A549 (cell line): ENCODE measurements at regions not wholly inside any gene's neighbourhood (a gene's known extent, or its start where the extent isn't known, plus 50 kb on each side); places are given as distances from the start of the nearest gene placed in this dataset.

ENCODE experiments used
- ATAC-seq, 2 experiments: fragments of 200-7000 bp in 1 of 2; fragments of >200 bp in 1 of 2; cut with Nextera tagmentation in 1 of 2; cut with Tn5 transposase in 1 of 2; 3 replicates each; pipeline versions ENCODE4 v1.8.0 to v1.9.1; 2018 to 2020; ENCODE audit warnings: mild to moderate bottlenecking in 1 of 2, moderate library complexity in 1 of 2
- CTCF ChIA-PET: fragments of 300-600 bp; sonication (Branson Sonifier 250); formaldehyde crosslinking; extraction: SDS; loops from one replicate; lab custom pipeline; 2021; ENCODE audit warnings: antibody characterized with exemption, inconsistent platforms; lab: Yijun Ruan, JAX
- POLR2A ChIA-PET: fragments of 350-600 bp; formaldehyde crosslinking; extraction: SDS; loops from one replicate; lab custom pipeline; 2021; ENCODE audit warnings: antibody characterized with exemption, inconsistent platforms; lab: Yijun Ruan, JAX
- DNase-seq, 2 experiments: peaks; one replicate each; pipeline versions ENCODE4 v3.0.0 to v3.0.0-alpha.2; 2011 to 2016; ENCODE audit warnings: low read depth in 1 of 2, low spot score in 1 of 2
- FAIRE-seq: peaks from 2 replicates; lab custom pipeline; 2011; peaks lifted over from hg19 to GRCh38; lab: Jason Lieb, UNC
- H3K27ac ChIP-seq, 2 experiments: fragments of >200 bp; sonication (Bioruptor Twin); formaldehyde crosslinking; 3 replicates each; pipeline ENCODE4 v1.5.1; 2016 to 2017
- H3K4me1 ChIP-seq: fragments of >200 bp; sonication (Bioruptor Twin); formaldehyde crosslinking; 3 replicates; pipeline ENCODE4 v1.6.1; 2016
- H3K4me2 ChIP-seq: fragments of >200 bp; sonication (Bioruptor Twin); formaldehyde crosslinking; 3 replicates; pipeline ENCODE4 v1.6.1; 2016
- H3K4me3 ChIP-seq: fragments of >200 bp; sonication (Bioruptor Twin); formaldehyde crosslinking; 3 replicates; pipeline ENCODE4 v1.5.1; 2016
- H3K9me3 ChIP-seq: fragments of >200 bp; sonication (Bioruptor Twin); formaldehyde crosslinking; 3 replicates; pipeline ENCODE4 v1.6.1; 2016
- CEBPB ChIP-seq, 2 experiments: fragments of >200 bp in 1 of 2; sonication (Bioruptor Twin) in 1 of 2; formaldehyde crosslinking in 1 of 2; IDR thresholded peaks; 2 replicates each; pipeline ENCODE4 v1.6.1; 2012 to 2016
- E2F6 ChIP-seq: IDR thresholded peaks from 2 replicates; pipeline ENCODE4 v1.6.1; 2012; ENCODE audit warnings: low read depth, borderline replicate concordance
- EHF ChIP-seq: fragments of 250-450 bp; sonication (Bioruptor Pico); IDR thresholded peaks from 2 replicates; pipeline ENCODE4 v1.5.0; 2020; ENCODE audit warnings: mild to moderate bottlenecking
- EHMT2 ChIP-seq: fragments of 200-600 bp; sonication (generic); IDR thresholded peaks from 2 replicates; pipeline ENCODE4 v1.6.1; 2016; ENCODE audit warnings: antibody characterized with exemption, low read depth, mild to moderate bottlenecking, moderate library complexity
- EP300 ChIP-seq, 2 experiments: fragments of >200 bp; sonication (Bioruptor Twin); formaldehyde crosslinking; IDR thresholded peaks; 2 replicates in 1 of 2; 3 replicates in 1 of 2; pipeline ENCODE4 v1.6.1; 2016 to 2017
- ESRRA ChIP-seq: fragments of 150-350 bp; IDR thresholded peaks from 2 replicates; pipeline ENCODE4 v1.6.1; 2014; ENCODE audit warnings: mild to moderate bottlenecking, low read length, borderline replicate concordance
- FOSL2 ChIP-seq, 2 experiments: fragments of 450-650 bp in 1 of 2; fragments of >200 bp in 1 of 2; sonication (Bioruptor Twin) in 1 of 2; formaldehyde crosslinking; IDR thresholded peaks; 2 replicates each; pipeline versions ENCODE4 v1.5.0 to v1.6.1; 2016 to 2020; ENCODE audit warnings: mild to moderate bottlenecking in 1 of 2, moderate library complexity in 1 of 2
- GATA3 ChIP-seq: IDR thresholded peaks from 2 replicates; pipeline ENCODE4 v1.6.1; 2012; ENCODE audit warnings: borderline replicate concordance
- HES2 ChIP-seq: fragments of >200 bp; sonication (Bioruptor Twin); formaldehyde crosslinking; IDR thresholded peaks from 2 replicates; pipeline ENCODE4 v1.6.1; 2016
- HMGXB4 ChIP-seq: fragments of 250-450 bp; sonication (Bioruptor Pico); IDR thresholded peaks from 2 replicates; pipeline ENCODE4 v1.5.0; 2021; ENCODE audit warnings: mild to moderate bottlenecking, moderate library complexity, borderline replicate concordance
- HOXA7 ChIP-seq: fragments of 250-450 bp; sonication (Bioruptor Pico); IDR thresholded peaks from 2 replicates; pipeline ENCODE4 v1.5.0; 2020; ENCODE audit warnings: mild to moderate bottlenecking, moderate library complexity
- JUN ChIP-seq, 2 experiments: fragments of >200 bp; sonication (Bioruptor Twin); formaldehyde crosslinking; IDR thresholded peaks; 2 replicates in 1 of 2; 3 replicates in 1 of 2; pipeline ENCODE4 v1.6.1; 2016 to 2017
- JUNB ChIP-seq: fragments of >200 bp; sonication (Bioruptor Twin); formaldehyde crosslinking; IDR thresholded peaks from 2 replicates; pipeline ENCODE4 v1.6.1; 2016
- KDM1A ChIP-seq: fragments of 200-600 bp; sonication (generic); IDR thresholded peaks from 2 replicates; pipeline ENCODE4 v1.6.1; 2016; ENCODE audit warnings: low read depth, mild to moderate bottlenecking
- KDM5A ChIP-seq: fragments of 200-600 bp; sonication (generic); IDR thresholded peaks from 2 replicates; pipeline ENCODE4 v1.6.1; 2016; ENCODE audit warnings: antibody characterized with exemption, mild to moderate bottlenecking
- MAZ ChIP-seq: fragments of 150-350 bp; IDR thresholded peaks from 2 replicates; pipeline ENCODE4 v1.6.1; 2014; ENCODE audit warnings: antibody characterized with exemption, low read depth, low read length, borderline replicate concordance
- NFE2L2 ChIP-seq: fragments of 150-350 bp; conservative IDR thresholded peaks from 2 replicates; pipeline ENCODE4 v1.6.1; 2014; ENCODE audit warnings: low read length
- NPAS2 ChIP-seq: fragments of 250-450 bp; sonication (Bioruptor Pico); IDR thresholded peaks from 2 replicates; pipeline ENCODE4 v1.8.0; 2022; ENCODE audit warnings: mild to moderate bottlenecking, moderate library complexity, borderline replicate concordance
- PBX3 ChIP-seq: IDR thresholded peaks from 2 replicates; pipeline ENCODE4 v1.6.1; 2012
- POLR2A ChIP-seq: IDR thresholded peaks from 2 replicates; pipeline ENCODE4 v1.6.1; 2012; ENCODE audit warnings: mild to moderate bottlenecking, low read length
- RAD21 ChIP-seq, 2 experiments: fragments of >200 bp in 1 of 2; sonication (Bioruptor Twin) in 1 of 2; formaldehyde crosslinking in 1 of 2; IDR thresholded peaks in 1 of 2; conservative IDR thresholded peaks in 1 of 2; 2 replicates in 1 of 2; 3 replicates in 1 of 2; pipeline ENCODE4 v1.6.1; 2012 to 2018; ENCODE audit warnings: inconsistent platforms in 1 of 2
- TP53 ChIP-seq: fragments of 250-450 bp; sonication (Bioruptor Pico); IDR thresholded peaks from 2 replicates; pipeline ENCODE4 v1.5.0; 2021; ENCODE audit warnings: mild to moderate bottlenecking, moderate library complexity
- USF2 ChIP-seq: fragments of 450-650 bp; IDR thresholded peaks from 2 replicates; pipeline ENCODE4 v1.6.1; 2014; ENCODE audit warnings: antibody characterized with exemption
- WGBS: methylation state at CpG from one replicate; pipeline ENCODE4 v1.1.6; 2017; ENCODE audit errors: missing lambda C conversion rate; 5-methylcytosine and 5-hydroxymethylcytosine counted together

- TF ChIP-seq POLR2A (no peak), HOXA7 (no peak), NPAS2 (CRISPR knock-in tag) (no peak), KDM5A (no peak), EHMT2 (no peak)
Observed at GRCh38 chr1:221824909-221825308, 83.0 kb upstream of the DUSP10 start (continued).

GRCh38 chr1:221824025-221824424, 82.1 kb upstream of the DUSP10 start:
- 0 out of 2 replicates have a peak, but pooled peaks have one; percentile 32 for TF ChIP-seq FOSL2 (IDR thresholded peaks at IDR 0.05)
- no peak for TF ChIP-seq FOSL2 (CRISPR knock-in tag; IDR thresholded peaks at IDR 0.05)
- peak; percentile 78; the same call in 1 of the 2 replicates for TF ChIP-seq JUNB
- 0 out of 5 replicates have a peak, but pooled peaks of 1 of the 2 experiments have one; percentile 13 for TF ChIP-seq RAD21 (conservative IDR thresholded peaks at IDR 0.05 in 1 of 2, IDR thresholded peaks at IDR 0.05 in 1 of 2)
- no peak for TF ChIP-seq PBX3
- TF ChIP-seq EP300 (IDR thresholded peaks at IDR 0.05), result peak in 1 of 2 experiments; percentile 44; a peak in 1 of 5 replicates
- WGBS, result 42% methylated on average over 2 of the region's 2 CpGs
- POLR2A ChIA-PET, result no interaction called here
- peak in 1 of 2 experiments; percentile 31 for DNase-seq
- peak; percentile 67 to 74; a peak in 5 of 6 replicates for ATAC-seq
- Histone ChIP-seq H3K4me2 (peak overlapping the region; percentile 4; the same call in 1 of the 3 replicates), H3K4me3 (no peak overlapping the region), H3K27ac (peak overlapping the region in 1 of 2 experiments; percentile 2; a peak in 2 of 6 replicates), H3K4me1 (peaks cover 18% of the 10 kb centered on the region; the same call in 2 of the 3 replicates), H3K9me3 (0 out of 3 replicates have a peak, but pooled peaks cover under 1% of the 10 kb centered on the region)
- FAIRE-seq, result no peak
- CTCF ChIA-PET, result interaction anchor here (1.0 kb wide), 1 partner anchor 9 kb away, joined by 3 read pairs; no protein-coding TSS in a partner anchor

GRCh38 chr1:221823561-221823960, 81.7 kb upstream of the DUSP10 start:
- ATAC-seq (peak in 1 of 2 experiments; percentile 32; a peak in 1 of 6 replicates), DNase-seq (no peak), FAIRE-seq (no peak)
- Histone ChIP-seq H3K9me3 (0 out of 3 replicates have a peak, but pooled peaks cover 3% of the 10 kb centered on the region), H3K4me1 (peaks cover 18% of the 10 kb centered on the region; the same call in 2 of the 3 replicates), H3K4me2 (0 out of 3 replicates have a peak overlapping the region, but pooled peaks have one; percentile 4), H3K27ac (0 out of 6 replicates have a peak overlapping the region, but pooled peaks of 1 of the 2 experiments have one; percentile 2), H3K4me3 (no peak overlapping the region)
- WGBS, result 0% methylated on average over 1 of the region's 1 CpG
- ChIA-PET POLR2A (no interaction called here), CTCF (interaction anchor here (1.0 kb wide), 1 partner anchor 9 kb away, joined by 3 read pairs; no protein-coding TSS in a partner anchor)
- TF ChIP-seq MAZ (no peak), JUN (IDR thresholded peaks at IDR 0.05) (no peak), EHMT2 (no peak), KDM1A (no peak), TP53 (CRISPR knock-in tag) (no peak), GATA3 (no peak), POLR2A (no peak), HMGXB4 (no peak)

- WGBS, result 54% methylated on average over 4 of the region's 4 CpGs
- Histone ChIP-seq H3K4me1 (peaks cover 18% of the 10 kb centered on the region; the same call in 2 of the 3 replicates), H3K4me3 (no peak overlapping the region), H3K9me3 (0 out of 3 replicates have a peak, but pooled peaks cover 3% of the 10 kb centered on the region), H3K4me2 (no peak overlapping the region), H3K27ac (no peak overlapping the region)
- ChIA-PET POLR2A (no interaction called here), CTCF (interaction anchor here (1.0 kb wide), 1 partner anchor 8 kb away, joined by 3 read pairs; no protein-coding TSS in a partner anchor)
- DNase-seq (no peak), FAIRE-seq (no peak), ATAC-seq (no peak)
- TF ChIP-seq NFE2L2, result no peak
- TF ChIP-seq ESRRA, result no peak
- TF ChIP-seq USF2, result no peak
- no peak for TF ChIP-seq CEBPB (IDR thresholded peaks at IDR 0.05)
- TF ChIP-seq TP53 (CRISPR knock-in tag), result no peak
- TF ChIP-seq EHMT2, result no peak
- TF ChIP-seq E2F6, result no peak
- TF ChIP-seq EHF, result no peak
- no peak for TF ChIP-seq HES2
Observed at GRCh38 chr1:221823149-221823548, 81.3 kb upstream of the DUSP10 start.
